Heart left ventricle (tissue), 16 donors: ENCODE measurements at regions not wholly inside any gene's neighbourhood (a gene's known extent, or its start where the extent isn't known, plus 50 kb on each side); places are given as distances from the start of the nearest gene placed in this dataset.
A peak's percentile ranks its signal among the peaks of the same experiment; 100 is the strongest.
"Not testable (repeated sequence)": the region's sequence is repeated elsewhere in the genome, so short reads cannot be mapped to it uniquely, and the experiment has no call there.

Experiments
- ATAC-seq, 4 donors: fragments of 200-7000 bp; cut with Tn5 transposase; one replicate each; pipeline ENCODE4 v1.9.1; 2020 to 2022; ENCODE audit warnings: moderate library complexity in 4 of 4, mild to moderate bottlenecking in 3 of 4, moderate number of reproducible peaks in 1 of 4
- DNase-seq, 5 donors: peaks; one replicate each; pipeline ENCODE4 v3.0.0-alpha.2; 2020
- H3K27ac ChIP-seq, 12 donors: fragments of 200-600 bp; sonication (generic) in 4 of 12; one replicate each; pipeline versions ENCODE4 v1.5.0 to v1.8.0; 2016 to 2022; ENCODE audit warnings: mild to moderate bottlenecking in 2 of 12
- H3K27me3 ChIP-seq, 9 donors: fragments of 200-600 bp; sonication (generic) in 2 of 9; one replicate each; pipeline versions ENCODE4 v1.5.1 to v1.8.0; 2016 to 2022; ENCODE audit warnings: mild to moderate bottlenecking in 3 of 9
- H3K36me3 ChIP-seq, 9 donors: fragments of 200-600 bp; sonication (generic) in 2 of 9; one replicate each; pipeline versions ENCODE4 v1.5.0 to v1.8.0; 2018 to 2022; ENCODE audit warnings: mild to moderate bottlenecking in 2 of 9
- H3K4me1 ChIP-seq, 12 donors: fragments of 200-600 bp; sonication (generic) in 4 of 12; one replicate each; pipeline versions ENCODE4 v1.5.0 to v1.8.0; 2016 to 2022; ENCODE audit warnings: mild to moderate bottlenecking in 3 of 12
- H3K4me3 ChIP-seq, 12 donors: fragments of 200-600 bp; sonication (generic) in 4 of 12; one replicate each; pipeline versions ENCODE4 v1.5.0 to v1.8.0; 2017 to 2022; ENCODE audit warnings: mild to moderate bottlenecking in 9 of 12, moderate library complexity in 4 of 12
- H3K9me3 ChIP-seq, 12 donors: fragments of 200-600 bp; sonication (generic) in 4 of 12; one replicate each; pipeline versions ENCODE4 v1.5.0 to v1.8.0; 2016 to 2022; ENCODE audit warnings: mild to moderate bottlenecking in 1 of 12
- POLR2A ChIP-seq, 2 donors: fragments of 450-650 bp; IDR thresholded peaks; one replicate each; pipeline ENCODE4 v1.6.1; 2017; ENCODE audit warnings: antibody characterized with exemption in 2 of 2, mild to moderate bottlenecking in 2 of 2, moderate library complexity in 2 of 2
- WGBS, 4 donors: extraction: QIAGEN DNeasy Blood & Tissue Kit in 2 of 4; methylation state at CpG; one replicate each; pipeline versions ENCODE4 v1.1.5 to v1.1.7; 2013 to 2018; 5-methylcytosine and 5-hydroxymethylcytosine counted together
- intact Hi-C, 10 donors: fragments of 100-400 bp; cut with DNase I; formaldehyde crosslinking; loops; one replicate each; pipeline versions ENCODE4 v1.11.1 to v1.14.2; 2022
- TF ChIP-seq, protein P1 (sequence below), 12 donors: fragments of 200-600 bp; sonication (generic) in 4 of 12; IDR thresholded peaks; one replicate each; pipeline versions ENCODE4 v1.5.0 to v1.8.0; 2018 to 2022; ENCODE audit warnings: antibody characterized with exemption in 12 of 12, mild to moderate bottlenecking in 5 of 12
- donor health status: ischemic (EF 13 %, LVEDD 7.1; RV severe dilation, severe dysfunction).
- donor health status: healthy with polysubstance abuse.
- donor health status: DM: no; HTN: yes; CAD: no.
- donor health status: DM: no; HTN: no; CAD: no.
- donor health status: ischemic (EF 25% LVEDD 6.9; RV normal size, moderate dysfunction).
- donor health status: ischemic (EF 25% LVEDD 5.7; RV mildly dilated, moderate dysfunction).
- donor health status: healthy.
- donor health status: DM: yes; HTN: yes; CAD: no.
- donor health status: ischemic (EF 35%, LVEDD 5.7; RV mildly dilated, moderate dysfunction).
- donor health status: nonischemic (EF 11% LVEDD 7.7; RV severe dilation, severe dysfunction).
- donor health status: DM: yes; HTN: yes; CAD: no.
- donor health status: PGD.
- donor health status: ischemic (EF 29% LVEDD 5.4; RV normal size, mild dysfunction).
- donor health status: nonischemic (EF 23%, LVEDD 6.1; RV moderate dilation, normal function).

DNA sequence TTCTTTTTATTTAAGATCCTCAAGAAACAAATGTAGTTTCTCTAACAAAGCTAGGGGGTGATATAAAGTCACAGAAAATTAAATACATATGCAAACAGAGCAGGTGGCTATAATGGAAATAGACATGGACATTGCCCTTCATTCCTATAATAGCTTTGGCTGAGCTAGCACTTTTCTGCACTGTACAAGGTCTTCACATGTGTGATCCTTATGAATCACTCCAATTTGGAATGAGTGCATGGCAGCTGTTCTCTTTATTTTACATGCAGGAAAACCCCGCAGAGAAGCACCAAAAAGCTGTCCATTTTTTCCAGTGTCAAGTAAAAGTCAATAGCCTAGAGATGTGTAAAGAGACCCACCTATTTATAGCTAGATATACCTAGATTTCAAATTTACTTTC, 747.4 kb upstream of the SLC8A1 start:
- Histone ChIP-seq H3K4me1 (peaks cover 0 to 5% (median 0%) of the 10 kb centered on the region in 12 donors), H3K9me3 (no peaks in the 10 kb centered on the region), H3K27ac (no peak overlapping the region), H3K4me3 (no peak overlapping the region), H3K27me3 (no peaks in the 10 kb centered on the region), H3K36me3 (no peaks in the 10 kb centered on the region)
- ATAC-seq (no peak), DNase-seq (no peak)
- TF ChIP-seq POLR2A (IDR thresholded peaks at IDR 0.05), result no peak
- TF ChIP-seq, protein P1, sequence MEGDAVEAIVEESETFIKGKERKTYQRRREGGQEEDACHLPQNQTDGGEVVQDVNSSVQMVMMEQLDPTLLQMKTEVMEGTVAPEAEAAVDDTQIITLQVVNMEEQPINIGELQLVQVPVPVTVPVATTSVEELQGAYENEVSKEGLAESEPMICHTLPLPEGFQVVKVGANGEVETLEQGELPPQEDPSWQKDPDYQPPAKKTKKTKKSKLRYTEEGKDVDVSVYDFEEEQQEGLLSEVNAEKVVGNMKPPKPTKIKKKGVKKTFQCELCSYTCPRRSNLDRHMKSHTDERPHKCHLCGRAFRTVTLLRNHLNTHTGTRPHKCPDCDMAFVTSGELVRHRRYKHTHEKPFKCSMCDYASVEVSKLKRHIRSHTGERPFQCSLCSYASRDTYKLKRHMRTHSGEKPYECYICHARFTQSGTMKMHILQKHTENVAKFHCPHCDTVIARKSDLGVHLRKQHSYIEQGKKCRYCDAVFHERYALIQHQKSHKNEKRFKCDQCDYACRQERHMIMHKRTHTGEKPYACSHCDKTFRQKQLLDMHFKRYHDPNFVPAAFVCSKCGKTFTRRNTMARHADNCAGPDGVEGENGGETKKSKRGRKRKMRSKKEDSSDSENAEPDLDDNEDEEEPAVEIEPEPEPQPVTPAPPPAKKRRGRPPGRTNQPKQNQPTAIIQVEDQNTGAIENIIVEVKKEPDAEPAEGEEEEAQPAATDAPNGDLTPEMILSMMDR (IDR thresholded peaks at IDR 0.05), result no peak
- 67 to 78% (median 75%) methylated on average over 1 of the region's 1 CpG for WGBS, 4 donors
- intact Hi-C loops, result no loop called here

DNA sequence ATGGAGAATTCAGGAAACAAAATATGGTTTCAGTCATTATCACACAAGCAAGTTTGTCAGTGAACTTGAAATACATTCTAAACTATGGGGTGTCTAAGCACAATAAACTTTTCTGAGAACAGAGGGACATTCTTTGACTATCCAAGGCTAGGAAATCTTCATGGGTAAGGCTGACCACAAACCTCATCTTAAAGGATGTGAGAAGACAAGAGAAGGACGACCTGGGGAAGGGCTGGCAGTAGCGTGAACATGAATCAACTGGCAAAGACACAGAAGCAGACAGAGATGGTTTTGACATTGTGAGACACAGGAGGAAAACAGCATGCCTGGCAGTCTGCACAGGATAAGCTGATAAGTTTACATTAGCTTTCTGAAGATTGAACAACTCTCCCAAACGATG, 752.4 kb upstream of the SLC8A1 start:
- Histone ChIP-seq H3K27me3 (no peaks in the 10 kb centered on the region), H3K4me1 (peaks cover 0 to 12% (median 0%) of the 10 kb centered on the region in 12 donors), H3K9me3 (no peaks in the 10 kb centered on the region), H3K36me3 (no peaks in the 10 kb centered on the region), H3K4me3 (no peak overlapping the region), H3K27ac (no peak overlapping the region)
- intact Hi-C loops, result no loop called here
- 51 to 68% (median 61%) methylated on average over 3 of the region's 3 CpGs for WGBS, 4 donors
- DNase-seq (no peak), ATAC-seq (no peak)
- TF ChIP-seq, protein P1 (IDR thresholded peaks at IDR 0.05), result no peak
- TF ChIP-seq POLR2A (IDR thresholded peaks at IDR 0.05), result no peak

DNA sequence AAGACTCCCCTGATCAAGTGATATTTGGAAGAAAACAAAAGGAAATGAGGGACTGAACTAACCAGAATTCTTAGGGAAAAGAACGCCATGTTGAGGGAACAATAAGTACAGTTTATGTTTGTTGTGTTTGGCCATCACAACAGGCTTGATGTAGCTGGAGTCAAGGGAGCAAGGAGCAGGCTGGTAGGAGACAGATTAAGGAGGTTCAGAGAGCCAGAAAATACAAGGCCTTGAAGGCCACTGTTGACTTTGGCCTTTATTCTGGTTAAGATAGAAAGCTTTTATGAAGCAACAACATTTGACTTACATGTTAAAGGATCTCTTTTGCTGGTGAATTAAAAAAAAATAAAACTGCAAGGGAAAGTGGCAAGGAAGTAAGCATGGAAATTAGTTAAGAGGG, 754.1 kb upstream of the SLC8A1 start:
- TF ChIP-seq POLR2A (IDR thresholded peaks at IDR 0.05), result no peak
- TF ChIP-seq, protein P1 (IDR thresholded peaks at IDR 0.05), result no peak
- intact Hi-C loops, result no loop called here
- Histone ChIP-seq H3K27ac (peak overlapping the region in 5 of 12 donors; percentile 10 to 49 (median 28)), H3K4me1 (peaks cover 0 to 12% (median 0%) of the 10 kb centered on the region in 12 donors), H3K27me3 (no peaks in the 10 kb centered on the region), H3K9me3 (no peaks in the 10 kb centered on the region), H3K4me3 (no peak overlapping the region), H3K36me3 (no peaks in the 10 kb centered on the region)
- WGBS, 4 donors, result 44 to 66% (median 52%) methylated on average over 1 of the region's 1 CpG
- ATAC-seq (peak; percentile 79 to 88 (median 83)), DNase-seq (peak in 2 of 5 donors; percentile 12 to 22)

DNA sequence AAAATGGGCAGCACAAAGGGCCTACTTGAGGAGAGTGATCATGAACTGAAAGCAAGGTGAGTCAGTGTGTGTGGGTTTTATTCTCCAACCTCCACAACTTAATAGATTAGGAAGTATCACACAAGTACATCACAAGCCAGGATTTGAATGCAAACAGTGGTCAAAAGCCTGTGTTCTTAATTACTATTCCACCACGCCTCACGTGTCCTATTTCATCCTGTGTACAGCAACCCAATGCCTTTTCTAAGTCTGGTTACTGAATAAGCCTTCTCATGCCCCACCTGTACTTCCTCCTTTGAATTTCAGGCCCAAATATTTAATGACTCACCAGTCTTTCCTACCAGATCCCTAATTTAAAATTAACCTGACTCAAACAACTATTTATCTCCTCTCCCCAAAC, 755.7 kb upstream of the SLC8A1 start:
- no peaks in the 10 kb centered on the region for H3K9me3 ChIP-seq
- intact Hi-C loops, result no loop called here
- no peaks in the 10 kb centered on the region for H3K36me3 ChIP-seq
- H3K27ac ChIP-seq, result no peak overlapping the region
- H3K4me1 ChIP-seq, result peaks cover 0 to 12% (median 0%) of the 10 kb centered on the region in 12 donors
- WGBS, 4 donors, result 59 to 89% (median 80%) methylated on average over 2 of the region's 2 CpGs
- no peak for DNase-seq
- no peak for TF ChIP-seq POLR2A (IDR thresholded peaks at IDR 0.05)
- TF ChIP-seq, protein P1 (IDR thresholded peaks at IDR 0.05), result no peak
- no peak overlapping the region for H3K4me3 ChIP-seq
- no peak for ATAC-seq
- no peaks in the 10 kb centered on the region for H3K27me3 ChIP-seq

DNA sequence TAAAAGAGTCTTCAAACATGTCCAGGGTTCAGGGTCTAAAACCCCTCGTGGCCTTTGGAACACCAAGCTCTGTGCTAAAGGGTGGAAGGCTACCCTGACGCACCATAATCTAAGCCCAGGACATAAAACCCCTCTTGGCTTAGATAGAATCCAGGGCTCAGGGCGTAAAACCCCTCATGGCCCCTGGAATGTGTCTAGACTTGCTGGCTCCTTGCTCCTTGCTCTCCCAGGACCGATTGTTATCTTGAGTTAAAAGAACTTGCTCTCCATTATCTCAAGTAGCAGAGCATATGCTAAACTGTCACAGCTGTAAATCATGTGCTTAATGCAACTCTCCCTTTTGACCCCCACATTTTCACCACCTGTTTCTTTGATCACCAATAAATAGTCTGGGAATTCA, 758.1 kb upstream of the SLC8A1 start:
- H3K4me3 ChIP-seq, H3K27ac ChIP-seq, intact Hi-C loops, H3K36me3 ChIP-seq, H3K27me3 ChIP-seq, ATAC-seq, DNase-seq, H3K9me3 ChIP-seq: not testable (repeated sequence)
- peaks cover 0 to 12% (median 0%) of the 10 kb centered on the region in 12 donors for H3K4me1 ChIP-seq
- WGBS, 4 donors, result 48 to 57% (median 56%) methylated on average over 4 of the region's 4 CpGs
